Lower leg skin (tissue), 3 donors: ENCODE measurements at regions not wholly inside any gene's neighbourhood (a gene's known extent, or its start where the extent isn't known, plus 50 kb on each side); places are given as distances from the start of the nearest gene placed in this dataset.

Source experiments
- CTCF ChIP-seq, 3 donors: fragments of 450-650 bp; IDR thresholded peaks; one replicate each; pipeline ENCODE4 v1.5.1; 2016; ENCODE audit warnings: antibody characterized with exemption in 3 of 3, mild to moderate bottlenecking in 3 of 3, moderate library complexity in 2 of 3
- POLR2A ChIP-seq, 2 donors: fragments of 450-650 bp; IDR thresholded peaks; one replicate each; pipeline ENCODE4 v1.6.1; 2016 to 2017; ENCODE audit warnings: antibody characterized with exemption in 2 of 2, mild to moderate bottlenecking in 1 of 2, moderate library complexity in 1 of 2

GRCh38 chr7:27386581-27386980 lies 144.0 kb downstream of the EVX1 start:
- TF ChIP-seq POLR2A (IDR thresholded peaks at IDR 0.05) (no peak), CTCF (IDR thresholded peaks at IDR 0.05) (no peak)
